DMS114 treated with DMSO at 0.1 percent for 48 hours (cell line): ENCODE measurements at regions not wholly inside any gene's neighbourhood (a gene's known extent, or its start where the extent isn't known, plus 50 kb on each side); places are given as distances from the start of the nearest gene placed in this dataset.

Experiments
- DNase-seq: peaks from one replicate; lab custom pipeline; 2025; ENCODE audit not compliant: unreplicated experiment; lab: John Stamatoyannopoulos, UW

GRCh38 chr6:14452567-14453527, 335.3 kb downstream of the CD83 start:
- DNase-seq = no peak

- DNase-seq = no peak
Measured at GRCh38 chr6:14453712-14454472, 336.3 kb downstream of the CD83 start.

GRCh38 chr6:14454473-14454775, 336.9 kb downstream of the CD83 start:
- DNase-seq = no peak

- no peak for DNase-seq
Measured at GRCh38 chr6:14455427-14455826, 337.9 kb downstream of the CD83 start.

- no peak for DNase-seq
Measured at GRCh38 chr6:14455876-14456648, 338.5 kb downstream of the CD83 start.

GRCh38 chr6:14456941-14457340, 339.4 kb downstream of the CD83 start:
- no peak for DNase-seq

- DNase-seq = no peak
Measured at GRCh38 chr6:14458669-14459266, 341.2 kb downstream of the CD83 start.

GRCh38 chr6:14459315-14459714, 341.7 kb downstream of the CD83 start:
- no peak for DNase-seq

GRCh38 chr6:14460556-14460955, 343.0 kb downstream of the CD83 start:
- DNase-seq = no peak

GRCh38 chr6:14462135-14462534, 344.6 kb downstream of the CD83 start:
- no peak for DNase-seq

- DNase-seq = no peak
Measured at GRCh38 chr6:14462566-14462965, 345.0 kb downstream of the CD83 start.

GRCh38 chr6:14463110-14463509, 345.5 kb downstream of the CD83 start:
- DNase-seq = no peak

GRCh38 chr6:14464055-14464454, 346.5 kb downstream of the CD83 start:
- DNase-seq = no peak

GRCh38 chr6:14464716-14465115, 347.1 kb downstream of the CD83 start:
- DNase-seq = no peak

- no peak for DNase-seq
Measured at GRCh38 chr6:14466278-14466677, 348.7 kb downstream of the CD83 start.

GRCh38 chr6:14467591-14467990, 350.0 kb downstream of the CD83 start:
- no peak for DNase-seq

- no peak for DNase-seq
Measured at GRCh38 chr6:14468647-14469321, 351.2 kb downstream of the CD83 start.

GRCh38 chr6:14470101-14470500, 352.5 kb downstream of the CD83 start:
- DNase-seq = no peak

- no peak for DNase-seq
Measured at GRCh38 chr6:14470671-14471070, 353.1 kb downstream of the CD83 start.

GRCh38 chr6:14472255-14472985, 354.8 kb downstream of the CD83 start:
- DNase-seq = no peak
